OCI-LY7 (cell line): ENCODE measurements at regions not wholly inside any gene's neighbourhood (a gene's known extent, or its start where the extent isn't known, plus 50 kb on each side); places are given as distances from the start of the nearest gene placed in this dataset.

Experiments
- BruUV-seq: library from RNA; stranded (reverse); fragments of 400-500 nt; replicated peaks from 2 replicates; lab custom pipeline; 2021; lab: Mats Ljungman, UMichigan
- CTCF ChIA-PET: fragments of 300-600 bp; sonication (Branson Sonifier 250); formaldehyde crosslinking; loops from one replicate; lab custom pipeline; 2022; ENCODE audit warnings: antibody characterized with exemption; ENCODE audit not compliant: unreplicated experiment; lab: Charles Lee
- POLR2A ChIA-PET: fragments of 300-600 bp; sonication (Branson Sonifier 250); formaldehyde crosslinking; loops from one replicate; lab custom pipeline; 2022; ENCODE audit warnings: antibody characterized with exemption; lab: Charles Lee
- DNase-seq: peaks from one replicate; pipeline ENCODE4 v3.0.0-alpha.2; 2015; ENCODE audit warnings: low spot score
- H2AFZ ChIP-seq: fragments of 200-600 bp; sonication (generic), shearing (Covaris generic); 2 replicates; pipeline ENCODE4 v1.6.1; 2014; ENCODE audit warnings: mild to moderate bottlenecking, antibody characterized with exemption, low read length, moderate library complexity
- H3K27ac ChIP-seq: fragments of 200-600 bp; sonication (generic); 2 replicates; pipeline ENCODE4 v1.5.1; 2014; ENCODE audit warnings: mixed run types, low read depth, mild to moderate bottlenecking, moderate library complexity, low read length, inconsistent platforms; ENCODE audit not compliant: poor library complexity, severe bottlenecking
- H3K36me3 ChIP-seq: fragments of 200-600 bp; sonication (generic); 2 replicates; pipeline ENCODE4 v1.6.1; 2014; ENCODE audit warnings: mild to moderate bottlenecking, antibody characterized with exemption, low read length, moderate library complexity, mixed read lengths; ENCODE audit not compliant: insufficient read depth
- H3K4me1 ChIP-seq: fragments of 200-600 bp; sonication (generic); 2 replicates; pipeline ENCODE4 v1.5.1; 2014; ENCODE audit warnings: mild to moderate bottlenecking, low read length; ENCODE audit not compliant: insufficient read depth, poor library complexity, severe bottlenecking
- H3K4me2 ChIP-seq: fragments of 200-600 bp; sonication (generic); 2 replicates; pipeline ENCODE4 v1.6.1; 2014; ENCODE audit warnings: mild to moderate bottlenecking, low read length
- H3K4me3 ChIP-seq: fragments of 200-600 bp; sonication (generic); 2 replicates; pipeline ENCODE4 v1.5.1; 2014; ENCODE audit warnings: mild to moderate bottlenecking, low read depth, low read length; ENCODE audit not compliant: poor library complexity, severe bottlenecking
- H3K79me2 ChIP-seq: fragments of 200-600 bp; sonication (generic); 2 replicates; pipeline ENCODE4 v1.6.1; 2016; ENCODE audit warnings: low read depth, mild to moderate bottlenecking, low read length, moderate library complexity, mixed read lengths; ENCODE audit not compliant: insufficient read depth
- H3K9me2 ChIP-seq: fragments of 200-600 bp; sonication (generic); 2 replicates; pipeline ENCODE4 v1.6.1; 2016; ENCODE audit warnings: mild to moderate bottlenecking, low read length, mixed read lengths; ENCODE audit not compliant: insufficient read depth
- H3K9me3 ChIP-seq: fragments of 200-600 bp; sonication (generic); 2 replicates; pipeline ENCODE4 v1.6.1; 2014; ENCODE audit warnings: mild to moderate bottlenecking, mixed run types, low read length, mixed read lengths
- H4K20me1 ChIP-seq: fragments of 200-600 bp; sonication (generic); 2 replicates; pipeline ENCODE4 v1.6.1; 2014; ENCODE audit warnings: mild to moderate bottlenecking, antibody characterized with exemption, low read length, moderate library complexity, mixed read lengths; ENCODE audit not compliant: insufficient read depth
- CTCF ChIP-seq: fragments of 200-600 bp; sonication (generic); conservative IDR thresholded peaks from 2 replicates; pipeline ENCODE4 v1.5.1; 2014; ENCODE audit warnings: mild to moderate bottlenecking, antibody characterized with exemption, low read length, moderate library complexity, mixed read lengths
- EZH2phosphoT487 ChIP-seq: fragments of 200-600 bp; sonication (generic); IDR thresholded peaks from 2 replicates; pipeline ENCODE4 v1.6.1; 2018; ENCODE audit warnings: low read depth, borderline replicate concordance, mild to moderate bottlenecking, mixed run types, antibody characterized with exemption, low read length, moderate library complexity, mixed read lengths
- intact Hi-C: fragments of 100-400 bp; cut with micrococcal nuclease; formaldehyde crosslinking; loops from one replicate; pipeline ENCODE4 v1.10.0; 2022; ENCODE audit not compliant: unreplicated experiment

GRCh38 chr13:97067017-97067895, 73.0 kb upstream of the OXGR1 start:
- H3K9me2 ChIP-seq = no peaks in the 10 kb centered on the region
- CTCF ChIA-PET = no interaction called here
- H2AFZ ChIP-seq = no peak overlapping the region
- POLR2A ChIA-PET = no interaction called here
- no peak overlapping the region for H3K27ac ChIP-seq
- no TSS peak for BruUV-seq
- H3K4me1 ChIP-seq = no peaks in the 10 kb centered on the region
- H3K79me2 ChIP-seq = no peaks in the 10 kb centered on the region
- DNase-seq = no peak
- no peak overlapping the region for H3K4me3 ChIP-seq
- no peaks in the 10 kb centered on the region for H4K20me1 ChIP-seq
- no peak for TF ChIP-seq EZH2phosphoT487
- 0 out of 2 replicates have a peak, but pooled peaks have one; percentile 23 for TF ChIP-seq CTCF
- H3K4me2 ChIP-seq = no peak overlapping the region
- no peaks in the 10 kb centered on the region for H3K36me3 ChIP-seq
- intact Hi-C loops = no loop called here
- H3K9me3 ChIP-seq = no peaks in the 10 kb centered on the region

- no peak for DNase-seq
- no peaks in the 10 kb centered on the region for H3K36me3 ChIP-seq
- H4K20me1 ChIP-seq = no peaks in the 10 kb centered on the region
- no peak overlapping the region for H3K27ac ChIP-seq
- no peak overlapping the region for H3K4me3 ChIP-seq
- no peaks in the 10 kb centered on the region for H3K79me2 ChIP-seq
- CTCF ChIA-PET = no interaction called here
- no peak overlapping the region for H3K4me2 ChIP-seq
- no peaks in the 10 kb centered on the region for H3K9me3 ChIP-seq
- H3K9me2 ChIP-seq = no peaks in the 10 kb centered on the region
- no TSS peak for BruUV-seq
- intact Hi-C loops = no loop called here
- no peaks in the 10 kb centered on the region for H3K4me1 ChIP-seq
- POLR2A ChIA-PET = no interaction called here
- no peak for TF ChIP-seq CTCF
- no peak for TF ChIP-seq EZH2phosphoT487
- H2AFZ ChIP-seq = no peak overlapping the region
Observed at GRCh38 chr13:97068151-97068550, 73.9 kb upstream of the OXGR1 start.

DNA sequence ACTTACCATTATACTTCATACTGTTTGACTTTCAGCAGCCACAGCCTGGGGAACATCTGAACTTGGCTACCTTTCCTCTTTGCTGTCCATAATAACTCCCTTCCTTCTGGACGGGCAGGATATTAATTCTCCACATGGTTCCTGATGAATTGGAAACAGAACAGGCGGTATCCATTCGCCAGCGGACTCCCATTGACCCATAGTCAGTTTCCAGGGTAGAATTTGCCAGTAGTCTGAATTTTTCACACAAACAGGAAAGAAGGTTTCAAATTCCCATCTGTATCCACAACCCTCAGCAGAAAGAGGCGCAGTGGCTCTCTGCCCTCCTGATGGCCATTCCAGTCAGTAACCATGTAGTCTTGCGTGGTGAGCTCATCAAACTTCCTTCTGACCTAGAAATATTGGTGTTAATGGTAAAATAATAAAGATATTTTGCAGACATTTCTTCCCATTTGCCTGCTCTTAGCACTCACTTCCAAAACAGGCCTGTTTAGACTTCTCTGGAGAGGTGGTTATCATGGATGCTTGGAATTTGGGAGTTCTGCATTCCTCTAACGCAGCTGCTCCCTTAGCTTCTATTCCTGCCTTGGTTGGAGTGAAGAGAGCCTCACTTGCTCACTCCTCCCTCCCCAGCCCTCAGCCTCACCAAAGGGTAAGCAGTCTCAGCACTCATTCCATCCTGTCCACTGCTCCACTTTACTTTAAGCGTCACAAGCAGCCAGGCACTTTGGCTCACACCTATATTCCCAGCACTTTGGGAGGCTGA, 75.0 kb upstream of the OXGR1 start:
- no peaks in the 10 kb centered on the region for H3K4me1 ChIP-seq
- ChIA-PET CTCF (no interaction called here), POLR2A (no interaction called here)
- BruUV-seq = no TSS peak
- intact Hi-C loops = no loop called here
- no peaks in the 10 kb centered on the region for H3K9me3 ChIP-seq
- no peak for DNase-seq
- no peaks in the 10 kb centered on the region for H3K9me2 ChIP-seq
- H3K4me3 ChIP-seq = no peak overlapping the region
- no peaks in the 10 kb centered on the region for H3K79me2 ChIP-seq
- H2AFZ ChIP-seq = no peak overlapping the region
- no peak overlapping the region for H3K4me2 ChIP-seq
- H3K27ac ChIP-seq = no peak overlapping the region
- TF ChIP-seq CTCF (no peak), EZH2phosphoT487 (no peak)
- H3K36me3 ChIP-seq = no peaks in the 10 kb centered on the region
- H4K20me1 ChIP-seq = no peaks in the 10 kb centered on the region
